HG02943 (cell line): ENCODE measurements at regions not wholly inside any gene's neighbourhood (a gene's known extent, or its start where the extent isn't known, plus 50 kb on each side); places are given as distances from the start of the nearest gene placed in this dataset.

Source experiments
- ATAC-seq: cut with Tn5 transposase; IDR thresholded peaks from one replicate; pipeline ENCODE4 v1.9.1; 2021; ENCODE audit warnings: mild to moderate bottlenecking, low read depth, moderate library complexity; ENCODE audit not compliant: unreplicated experiment

DNA sequence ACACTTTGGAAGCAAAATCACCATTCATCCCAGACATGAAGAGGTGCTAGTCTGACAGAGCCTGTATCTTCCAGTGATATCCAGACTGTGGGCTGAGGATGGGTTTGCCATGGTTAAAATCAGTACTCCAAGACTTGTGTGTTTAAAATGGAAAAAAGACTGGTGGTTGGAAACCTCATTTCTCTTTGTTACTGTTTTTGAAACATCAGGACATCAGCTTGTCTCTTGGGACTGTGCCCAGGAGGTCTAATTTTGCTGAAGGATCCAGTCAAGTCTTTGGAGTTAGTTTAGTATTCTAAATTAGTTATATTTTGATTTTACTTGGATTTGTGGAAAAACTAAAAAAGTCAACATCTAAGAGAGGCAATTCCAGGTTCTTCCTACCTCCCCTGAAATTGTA lies 578.4 kb downstream of the PLCL1 start:
- no peak for ATAC-seq

DNA sequence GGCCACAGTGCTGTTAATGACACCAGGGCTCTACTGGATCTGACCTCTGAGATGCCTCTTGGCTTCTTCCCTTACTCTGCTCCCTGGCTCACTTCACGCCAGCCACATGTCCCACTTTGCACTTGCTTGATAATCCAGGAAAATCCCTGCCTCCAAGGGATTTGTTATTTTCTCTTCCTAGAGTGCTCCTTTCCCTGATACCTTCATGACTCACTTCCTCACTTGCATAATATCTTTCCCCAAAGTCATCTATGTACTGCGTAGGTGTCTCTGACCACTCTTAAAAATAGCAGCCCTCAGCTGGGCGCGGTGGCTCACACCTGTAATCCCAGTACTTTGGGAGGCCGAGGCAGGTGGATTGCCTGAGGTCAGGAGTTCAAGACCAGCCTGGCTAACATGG lies 572.3 kb downstream of the PLCL1 start:
- no peak for ATAC-seq

DNA sequence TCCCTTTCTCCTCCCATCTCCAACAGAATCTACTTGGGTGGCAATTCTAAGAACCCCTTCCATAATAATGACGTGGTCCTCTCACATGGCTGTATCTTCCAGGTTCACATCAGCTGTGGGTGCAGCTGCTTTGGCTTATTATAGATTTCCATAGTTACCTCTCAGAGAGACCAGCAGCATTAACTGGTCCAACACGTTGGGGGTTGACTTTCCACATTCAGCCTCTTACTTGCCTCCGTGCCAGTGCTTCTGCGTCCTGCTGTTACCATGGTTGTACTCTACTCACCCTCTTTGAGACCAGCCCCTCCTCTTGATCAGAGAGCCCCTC lies 570.7 kb downstream of the PLCL1 start:
- ATAC-seq, result no peak

DNA sequence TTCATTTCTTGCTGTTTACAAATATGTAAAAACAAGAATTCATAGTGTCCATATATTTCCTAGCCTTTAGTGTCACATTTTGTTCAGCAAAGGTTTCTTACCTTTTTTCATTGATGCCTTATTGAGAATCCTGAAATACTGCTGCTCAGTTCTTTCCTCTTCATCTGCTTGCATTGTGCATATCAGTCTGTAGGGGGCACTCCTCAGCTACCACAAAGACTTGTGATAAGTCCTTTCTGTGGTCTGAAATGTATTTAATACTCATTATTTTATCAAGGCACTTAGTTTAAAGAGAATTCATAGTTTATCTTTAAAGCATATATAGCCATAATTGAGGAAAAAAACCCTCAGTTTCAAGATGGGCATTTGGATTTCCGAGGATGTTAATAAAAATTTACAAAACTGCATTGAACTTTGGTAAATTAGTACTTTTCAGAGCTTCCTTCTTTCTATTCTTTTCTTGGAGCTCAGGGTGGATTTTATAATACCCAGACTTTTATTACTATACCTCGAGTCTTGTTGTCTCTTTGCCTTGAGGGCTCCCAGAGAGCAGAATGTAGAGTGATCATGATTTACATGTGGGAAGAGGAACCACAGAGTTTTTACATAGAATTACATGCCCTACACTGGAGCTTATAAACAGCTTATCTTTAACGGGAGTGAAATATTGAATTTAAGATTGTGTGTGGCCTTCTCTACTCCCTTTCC lies 570.1 kb downstream of the PLCL1 start:
- no peak for ATAC-seq

DNA sequence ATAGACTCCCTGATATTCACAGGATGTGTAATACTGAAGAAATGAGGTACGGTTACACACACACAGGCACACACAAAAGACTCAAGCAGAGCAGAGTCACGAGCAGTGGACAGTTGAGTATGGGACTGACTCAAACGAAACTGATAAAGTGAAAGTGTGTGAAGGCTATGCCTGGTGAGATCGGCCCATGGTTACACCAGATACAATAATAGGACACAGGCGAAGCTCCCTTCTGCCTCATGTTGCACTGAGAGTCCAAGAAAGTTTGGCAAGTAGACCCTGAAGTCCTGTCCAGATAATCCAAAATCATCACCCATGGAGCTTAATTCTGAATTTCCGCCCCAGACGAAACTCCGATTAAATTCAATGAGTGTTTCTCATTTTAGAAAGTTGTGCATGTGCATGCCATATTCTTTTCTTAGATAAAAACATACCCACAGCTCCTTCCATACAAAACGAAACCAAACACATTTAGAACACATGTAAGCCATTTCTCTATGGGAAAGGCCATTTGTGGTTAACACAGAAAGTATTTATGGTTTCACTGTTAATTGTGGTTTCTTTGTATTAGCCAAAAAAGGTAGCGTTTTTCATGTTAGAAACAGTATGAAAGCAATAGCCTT lies 567.6 kb downstream of the PLCL1 start:
- ATAC-seq, result peak; percentile 94

DNA sequence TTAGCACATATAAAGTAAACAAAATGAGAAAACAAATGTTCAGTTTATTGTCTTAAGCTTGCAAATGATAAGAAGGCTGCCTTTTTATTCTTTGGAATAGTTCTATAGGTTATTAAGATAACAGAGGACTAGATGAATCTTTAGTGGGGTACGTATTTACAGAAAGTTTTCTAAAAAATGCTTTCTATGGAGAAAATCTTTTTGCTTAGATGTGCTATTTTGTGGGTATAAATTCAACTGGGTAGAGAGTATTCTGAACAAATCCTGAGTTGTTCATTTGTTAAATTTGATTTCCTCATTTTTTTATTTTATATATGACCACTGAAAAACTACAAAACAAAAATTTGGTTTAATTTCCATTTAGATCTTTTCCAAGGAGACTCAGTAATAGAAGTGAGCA lies 566.9 kb downstream of the PLCL1 start:
- no peak for ATAC-seq

DNA sequence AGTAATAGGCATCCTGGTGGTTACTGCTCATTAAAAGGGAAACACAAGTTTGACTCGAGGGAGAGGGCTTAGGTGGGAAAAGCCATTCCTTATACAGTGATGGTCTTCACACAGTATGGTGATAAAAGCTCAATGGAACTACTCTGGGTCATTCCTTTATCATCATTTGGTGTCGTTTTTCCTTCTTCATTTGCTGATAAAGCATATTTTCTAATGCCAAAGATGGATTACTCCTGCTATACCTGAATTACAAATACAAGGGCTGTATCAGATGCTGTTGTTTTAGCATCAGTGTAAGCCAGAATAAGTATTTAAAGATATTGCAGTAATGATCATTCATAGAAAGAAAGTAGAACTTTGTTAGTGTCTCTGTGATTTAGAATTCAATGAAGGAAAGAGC lies 563.7 kb downstream of the PLCL1 start:
- ATAC-seq, result no peak

DNA sequence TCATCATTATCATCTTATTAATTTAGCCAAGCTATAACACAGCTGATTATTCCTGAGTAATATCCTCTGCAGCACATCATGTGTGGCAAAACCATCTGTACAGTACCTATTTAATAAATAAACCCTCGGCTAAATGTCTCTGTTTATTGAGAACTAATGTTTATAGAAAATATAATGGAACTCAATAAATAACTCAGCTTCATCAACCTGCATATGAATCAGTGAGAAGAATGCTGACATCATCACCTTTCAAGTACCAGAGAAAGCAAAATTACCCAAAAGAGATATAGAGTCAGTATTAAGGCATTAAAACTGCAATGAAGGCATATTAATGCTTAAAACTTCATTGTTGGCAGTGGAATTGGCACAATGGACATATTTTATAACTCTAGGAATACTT lies 558.3 kb downstream of the PLCL1 start:
- ATAC-seq, result no peak

DNA sequence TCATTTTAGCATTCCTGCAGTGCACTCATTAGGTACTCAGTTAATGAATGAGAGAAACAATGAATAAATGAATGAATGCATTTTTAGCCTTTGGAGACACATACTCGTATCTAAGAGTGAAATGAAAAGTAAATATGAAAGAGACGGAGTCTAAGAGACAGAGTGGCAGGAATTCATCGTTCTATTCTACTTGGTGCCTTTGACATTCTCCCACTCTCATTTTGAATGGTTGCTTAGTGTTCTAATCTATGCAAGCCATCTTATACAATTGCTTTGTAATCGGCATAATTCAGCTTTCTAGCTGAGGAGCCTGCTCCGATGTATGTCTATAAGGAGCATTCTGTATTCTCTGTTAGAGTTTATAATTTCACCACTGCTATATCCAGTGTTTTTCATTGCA lies 554.9 kb downstream of the PLCL1 start:
- no peak for ATAC-seq

DNA sequence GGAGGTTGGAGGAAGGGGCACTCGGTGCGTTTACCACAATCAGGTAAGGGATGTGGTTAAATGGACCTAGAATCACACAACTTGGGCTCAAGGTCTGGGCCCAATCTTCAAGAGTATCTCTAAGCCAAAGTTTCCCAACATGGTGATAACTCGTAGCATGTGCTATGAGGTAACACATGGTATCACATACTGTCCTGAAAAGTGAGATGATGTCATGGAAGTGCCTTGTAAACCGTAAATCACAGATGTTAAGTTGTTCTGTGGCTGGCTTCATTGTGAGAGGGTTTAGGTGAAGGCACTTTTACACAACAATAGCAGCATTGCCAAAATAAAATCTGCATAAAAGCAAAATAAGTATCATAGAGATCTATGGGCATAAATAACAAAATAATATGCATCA lies 551.8 kb downstream of the PLCL1 start:
- no peak for ATAC-seq

DNA sequence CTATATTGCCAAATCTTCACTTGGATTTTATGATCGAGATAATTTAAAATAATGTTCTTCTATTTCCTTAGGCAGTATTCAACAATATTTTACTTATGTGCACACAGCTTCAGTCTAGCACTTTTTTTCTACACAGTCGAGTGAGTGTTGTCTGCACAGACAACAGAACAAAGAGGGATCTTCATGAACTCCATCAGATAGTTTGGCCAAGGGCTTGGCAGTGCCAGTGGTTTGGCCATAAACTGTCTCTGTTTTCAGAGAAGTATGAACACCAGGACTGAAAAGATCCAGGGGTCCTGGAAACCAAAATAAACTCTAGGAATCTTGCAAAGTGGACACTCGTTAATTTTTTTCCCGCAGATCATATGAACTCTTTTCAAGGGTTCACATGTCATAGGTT lies 547.3 kb downstream of the PLCL1 start:
- no peak for ATAC-seq

DNA sequence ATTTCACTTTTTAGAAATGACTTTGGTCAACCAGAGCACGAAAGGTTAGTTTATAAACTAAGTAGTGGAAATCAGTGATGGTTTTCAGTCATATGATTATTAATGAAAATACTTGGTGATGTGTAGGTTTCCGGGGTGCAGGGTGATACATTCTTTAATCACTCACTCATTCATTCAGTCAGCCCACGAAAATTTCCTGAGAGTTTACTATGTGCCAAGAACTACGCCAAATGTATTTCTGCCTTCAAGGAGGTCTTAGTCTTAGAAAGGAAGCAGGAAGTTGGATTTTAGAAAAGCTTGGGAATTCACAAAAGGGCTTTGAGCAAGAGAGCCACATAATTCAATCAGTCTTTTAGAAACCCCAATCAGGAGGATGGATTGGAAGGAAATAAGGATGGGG lies 543.6 kb downstream of the PLCL1 start:
- ATAC-seq, result no peak

DNA sequence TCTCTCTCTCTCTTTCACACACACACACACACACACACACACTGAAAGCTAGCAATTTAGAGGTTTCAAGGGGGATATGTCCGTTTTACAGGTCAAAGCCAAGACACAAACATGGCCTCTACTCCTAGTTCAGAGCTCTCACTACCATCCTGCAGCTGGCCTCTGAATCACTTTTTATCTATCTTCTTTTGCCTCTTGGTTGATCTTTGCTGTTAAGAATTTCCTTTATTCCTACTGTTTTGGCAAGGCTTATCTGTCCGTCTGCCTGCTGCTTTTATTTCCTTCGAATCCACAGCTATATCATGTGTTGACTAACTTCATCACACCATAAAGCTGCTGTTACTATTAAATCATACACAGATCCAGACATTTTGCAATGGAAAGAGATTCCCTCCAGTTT lies 543.0 kb downstream of the PLCL1 start:
- ATAC-seq, result no peak

DNA sequence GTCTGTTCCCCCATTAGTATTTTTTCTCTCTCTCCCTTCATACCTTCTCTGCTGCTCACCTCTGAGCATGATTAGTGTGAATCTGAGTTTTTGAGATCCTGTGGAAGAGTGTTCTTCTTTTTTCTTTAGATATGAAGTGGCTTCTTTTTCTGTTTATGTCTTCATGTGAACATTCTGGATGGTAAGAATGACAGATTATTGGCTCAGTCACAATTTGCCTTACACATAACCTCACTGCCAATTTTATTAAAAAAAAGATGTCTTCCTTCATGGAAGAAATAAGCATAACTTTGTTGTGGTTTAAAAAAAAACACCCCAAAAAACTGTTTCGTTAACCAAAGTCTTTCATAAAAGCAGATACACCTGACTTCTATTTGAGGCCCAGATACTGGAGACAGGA lies 539.1 kb downstream of the PLCL1 start:
- ATAC-seq, result no peak

DNA sequence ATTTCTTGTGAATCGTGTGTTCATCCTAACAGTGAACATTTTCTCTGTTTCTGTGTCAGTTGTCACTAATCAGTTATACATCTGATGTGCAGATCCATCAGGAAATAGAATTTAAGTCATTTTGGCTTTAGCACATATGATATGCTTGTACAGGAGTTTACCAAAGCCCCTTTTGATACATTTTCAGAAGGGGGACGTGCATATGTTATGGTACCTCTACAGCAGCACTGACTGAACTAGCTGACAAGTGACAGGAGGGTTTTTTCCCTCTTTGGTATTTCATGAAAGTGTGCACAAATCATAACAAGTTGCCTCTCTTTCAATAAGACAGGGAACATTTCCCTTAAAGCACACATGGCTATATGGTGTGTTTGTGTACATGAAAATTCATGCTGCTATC lies 536.5 kb downstream of the PLCL1 start:
- no peak for ATAC-seq

DNA sequence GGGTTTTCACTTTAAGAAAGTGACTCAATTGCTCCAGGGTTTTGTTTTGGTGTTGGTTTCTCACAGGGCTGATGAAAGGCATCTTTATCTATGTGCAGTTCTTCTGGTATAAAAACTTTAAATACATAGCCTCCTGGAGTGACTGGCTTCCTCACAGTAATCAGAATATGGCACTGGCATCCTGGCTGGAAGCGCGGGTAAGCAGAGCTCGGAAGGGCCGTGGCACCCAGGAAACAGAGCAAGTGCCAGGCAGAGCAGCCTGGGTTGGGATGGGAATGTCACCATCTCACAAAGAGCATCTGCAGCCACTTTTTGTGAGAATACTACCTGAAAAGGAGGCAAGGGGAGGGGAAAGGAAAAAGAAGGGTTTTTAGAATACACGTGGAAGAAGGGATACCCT lies 534.7 kb downstream of the PLCL1 start:
- ATAC-seq, result no peak

DNA sequence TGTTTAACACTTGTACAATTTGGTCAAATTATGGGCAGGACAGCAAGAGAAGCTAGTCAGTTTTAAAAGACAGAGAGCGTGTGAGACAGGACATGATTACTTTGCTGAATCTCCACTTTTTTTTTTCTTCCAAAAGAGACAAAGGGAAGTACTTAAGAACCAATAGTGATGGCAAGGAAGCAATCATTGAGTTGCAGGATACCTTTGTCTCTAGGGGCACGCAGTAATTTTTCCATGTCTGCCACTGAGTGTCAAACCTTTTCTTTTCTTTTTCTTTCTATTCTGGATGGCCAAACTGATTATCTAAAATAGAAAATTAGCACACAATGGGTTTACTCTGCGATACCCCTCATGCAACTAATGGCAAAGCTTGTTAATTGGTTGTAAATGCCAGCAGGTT lies 533.0 kb downstream of the PLCL1 start:
- no peak for ATAC-seq

DNA sequence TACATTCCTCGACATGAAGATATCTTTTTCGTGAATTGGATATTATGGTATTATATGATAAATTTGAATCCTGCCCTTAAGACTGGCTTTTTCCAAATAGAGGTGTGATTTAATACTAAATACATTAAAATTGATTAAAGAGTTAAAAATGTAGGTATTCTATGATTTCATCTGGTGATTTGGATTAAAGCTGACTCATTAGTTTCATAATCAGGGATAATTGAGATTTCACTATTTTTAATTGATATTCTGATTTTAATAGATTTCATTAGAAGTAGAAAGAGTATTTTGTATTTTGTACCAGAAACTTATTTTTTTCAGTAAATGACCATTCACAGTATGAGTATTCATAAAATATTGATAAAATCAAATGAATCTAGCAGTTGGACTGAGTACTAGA lies 524.1 kb downstream of the PLCL1 start:
- no peak for ATAC-seq

DNA sequence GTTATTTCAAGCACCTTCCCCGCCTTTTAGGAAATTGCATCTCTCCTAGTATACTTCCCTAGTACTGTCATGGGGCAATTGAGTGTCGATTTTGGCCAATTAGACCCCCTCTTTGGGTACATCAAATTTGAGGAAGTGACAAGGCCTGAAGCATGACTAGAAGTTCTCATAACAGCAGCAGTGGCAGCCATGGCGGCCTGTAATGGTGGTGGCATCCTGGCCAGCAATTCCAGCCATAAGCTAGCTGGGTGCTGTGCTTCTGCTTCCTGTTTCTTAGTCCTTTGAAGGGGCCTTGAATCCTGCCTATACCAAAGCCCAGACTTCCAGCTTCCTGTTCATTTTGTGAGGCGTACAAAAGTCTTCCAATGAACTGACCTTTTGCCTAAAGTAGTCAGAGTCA lies 523.1 kb downstream of the PLCL1 start:
- no peak for ATAC-seq

DNA sequence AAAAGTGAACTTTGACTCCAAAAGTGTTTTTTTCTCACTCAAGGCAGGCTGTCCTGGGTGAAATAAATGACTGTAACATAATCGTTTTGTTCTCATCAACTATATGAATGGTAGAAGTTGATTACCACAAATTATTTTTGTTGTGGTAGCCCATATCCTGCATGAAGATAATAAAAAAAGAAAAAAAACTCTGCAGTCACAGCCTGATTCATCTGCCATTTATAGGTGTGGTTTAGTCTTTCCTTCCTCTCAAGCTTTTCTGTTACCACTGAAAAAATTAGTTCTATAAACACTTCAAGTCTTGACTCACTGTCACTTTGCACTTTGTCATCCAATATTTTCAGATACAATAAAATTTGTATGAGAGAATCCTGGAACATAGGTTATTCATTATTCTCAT lies 522.0 kb downstream of the PLCL1 start:
- no peak for ATAC-seq

DNA sequence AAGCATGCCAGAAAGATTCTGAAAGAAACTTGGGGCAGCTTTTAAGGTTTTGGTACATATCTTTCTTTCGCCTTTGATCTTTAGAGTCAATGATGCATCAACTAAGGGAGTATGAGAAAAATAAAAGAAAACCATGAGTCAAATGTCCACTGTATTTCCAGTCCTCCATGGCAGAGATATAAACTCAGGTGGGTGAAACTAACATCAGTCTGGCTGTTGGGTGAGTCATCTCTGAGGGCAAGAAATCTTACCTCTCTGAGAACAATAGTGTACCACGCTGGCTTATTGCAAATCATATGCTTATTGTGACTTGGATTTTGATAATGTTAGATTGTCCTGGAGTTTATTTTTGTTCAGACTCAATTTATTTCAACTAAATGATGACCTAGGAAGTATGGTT lies 521.0 kb downstream of the PLCL1 start:
- ATAC-seq, result no peak

DNA sequence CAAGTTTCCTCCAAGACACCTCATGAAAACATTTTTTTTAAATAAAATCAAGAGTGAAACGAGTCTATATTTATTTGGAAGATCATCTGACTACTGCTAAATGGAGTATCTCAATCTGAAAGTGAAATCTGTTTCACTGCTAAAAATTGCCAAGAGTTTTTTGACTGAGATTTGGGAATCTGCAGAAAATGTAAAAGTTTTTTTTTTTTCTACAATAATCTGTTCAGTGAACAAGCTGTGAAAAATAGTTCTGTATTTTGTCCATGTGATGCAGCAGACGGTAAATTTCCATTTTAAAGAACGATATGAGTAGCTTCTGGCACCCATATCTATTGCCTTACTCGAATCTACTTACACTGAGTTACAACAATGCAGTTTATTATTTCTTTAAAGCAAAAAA lies 519.7 kb downstream of the PLCL1 start:
- ATAC-seq, result no peak

DNA sequence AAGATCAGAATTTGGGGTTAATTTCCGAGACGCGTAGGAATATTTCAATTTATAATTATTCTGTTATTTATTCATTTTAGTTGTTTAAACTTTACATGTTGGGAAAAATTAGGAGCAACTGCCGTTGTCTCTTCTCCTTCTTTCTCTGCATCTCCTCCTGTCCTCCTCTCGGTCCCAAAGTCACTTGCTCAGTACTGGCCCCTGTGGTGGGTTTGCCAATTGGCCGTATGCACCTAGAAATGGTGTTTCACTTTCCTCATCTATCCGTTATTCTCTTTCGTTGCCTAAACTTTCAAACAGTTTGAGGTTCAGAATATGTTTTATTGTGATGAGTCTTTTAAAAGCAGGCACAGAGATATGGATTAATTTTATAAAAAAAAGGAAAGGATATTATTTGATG lies 517.9 kb downstream of the PLCL1 start:
- ATAC-seq, result no peak
